ENCODE measurements at regions not wholly inside any gene's neighbourhood (a gene's known extent, or its start where the extent isn't known, plus 50 kb on each side); places are given as distances from the start of the nearest gene placed in this dataset.

GRCh38 chr9:115212832-115213231 is 94.9 kb upstream of the TNC start:
- H3K4me3 Mint-ChIP-seq (ENCODE audit: low read depth, unreplicated experiment) = no peak overlapping the region
- intact Hi-C loops (cut with micrococcal nuclease; ENCODE audit: unreplicated experiment) = no loop called here
- peaks cover 19% of the 10 kb centered on the region for H3K4me1 Mint-ChIP-seq (ENCODE audit: low read depth, unreplicated experiment)
- H3K36me3 Mint-ChIP-seq (ENCODE audit: insufficient read depth, unreplicated experiment) = no peaks in the 10 kb centered on the region
- no peaks in the 10 kb centered on the region for H3K27me3 Mint-ChIP-seq (ENCODE audit: unreplicated experiment)
- TF ChIP-seq, protein P1, sequence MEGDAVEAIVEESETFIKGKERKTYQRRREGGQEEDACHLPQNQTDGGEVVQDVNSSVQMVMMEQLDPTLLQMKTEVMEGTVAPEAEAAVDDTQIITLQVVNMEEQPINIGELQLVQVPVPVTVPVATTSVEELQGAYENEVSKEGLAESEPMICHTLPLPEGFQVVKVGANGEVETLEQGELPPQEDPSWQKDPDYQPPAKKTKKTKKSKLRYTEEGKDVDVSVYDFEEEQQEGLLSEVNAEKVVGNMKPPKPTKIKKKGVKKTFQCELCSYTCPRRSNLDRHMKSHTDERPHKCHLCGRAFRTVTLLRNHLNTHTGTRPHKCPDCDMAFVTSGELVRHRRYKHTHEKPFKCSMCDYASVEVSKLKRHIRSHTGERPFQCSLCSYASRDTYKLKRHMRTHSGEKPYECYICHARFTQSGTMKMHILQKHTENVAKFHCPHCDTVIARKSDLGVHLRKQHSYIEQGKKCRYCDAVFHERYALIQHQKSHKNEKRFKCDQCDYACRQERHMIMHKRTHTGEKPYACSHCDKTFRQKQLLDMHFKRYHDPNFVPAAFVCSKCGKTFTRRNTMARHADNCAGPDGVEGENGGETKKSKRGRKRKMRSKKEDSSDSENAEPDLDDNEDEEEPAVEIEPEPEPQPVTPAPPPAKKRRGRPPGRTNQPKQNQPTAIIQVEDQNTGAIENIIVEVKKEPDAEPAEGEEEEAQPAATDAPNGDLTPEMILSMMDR (IDR thresholded peaks at IDR 0.05; ENCODE audit: unreplicated experiment) = no peak
- H3K9me3 Mint-ChIP-seq (ENCODE audit: low read depth, unreplicated experiment) = no peaks in the 10 kb centered on the region
- DNase-seq = no peak
- CTCF ChIA-PET = no interaction called here
- BruUV-seq (replicated peaks) = no TSS peak
- no peak overlapping the region for H3K27ac Mint-ChIP-seq (ENCODE audit: unreplicated experiment)

- BruUV-seq (replicated peaks) = no TSS peak
- Mint-ChIP-seq H3K27ac (ENCODE audit: unreplicated experiment) (no peak overlapping the region), H3K9me3 (ENCODE audit: low read depth, unreplicated experiment) (no peaks in the 10 kb centered on the region), H3K4me3 (ENCODE audit: low read depth, unreplicated experiment) (no peak overlapping the region), H3K4me1 (ENCODE audit: low read depth, unreplicated experiment) (peaks cover 19% of the 10 kb centered on the region), H3K27me3 (ENCODE audit: unreplicated experiment) (no peaks in the 10 kb centered on the region), H3K36me3 (ENCODE audit: insufficient read depth, unreplicated experiment) (no peaks in the 10 kb centered on the region)
- CTCF ChIA-PET = interaction anchor here (0.7 to 0.9 kb wide), 2 partner anchors 187 to 560 kb away, joined by 3 read pairs; no protein-coding TSS in a partner anchor
- peak; percentile 3 for DNase-seq
- intact Hi-C loops (cut with micrococcal nuclease; ENCODE audit: unreplicated experiment) = no loop called here
- TF ChIP-seq, protein P1 (IDR thresholded peaks at IDR 0.05; ENCODE audit: unreplicated experiment) = no peak
Observed at GRCh38 chr9:115213818-115214334, 95.9 kb upstream of the TNC start.

GRCh38 chr9:115216873-115217272 is 98.9 kb upstream of the TNC start:
- H3K36me3 Mint-ChIP-seq (ENCODE audit: insufficient read depth, unreplicated experiment) = no peaks in the 10 kb centered on the region
- no peaks in the 10 kb centered on the region for H3K27me3 Mint-ChIP-seq (ENCODE audit: unreplicated experiment)
- CTCF ChIA-PET = no interaction called here
- no peak overlapping the region for H3K27ac Mint-ChIP-seq (ENCODE audit: unreplicated experiment)
- peaks cover 13% of the 10 kb centered on the region for H3K4me1 Mint-ChIP-seq (ENCODE audit: low read depth, unreplicated experiment)
- DNase-seq = no peak
- BruUV-seq (replicated peaks) = no TSS peak
- H3K9me3 Mint-ChIP-seq (ENCODE audit: low read depth, unreplicated experiment) = no peaks in the 10 kb centered on the region
- no peak overlapping the region for H3K4me3 Mint-ChIP-seq (ENCODE audit: low read depth, unreplicated experiment)
- TF ChIP-seq, protein P1 (IDR thresholded peaks at IDR 0.05; ENCODE audit: unreplicated experiment) = no peak
- intact Hi-C loops (cut with micrococcal nuclease; ENCODE audit: unreplicated experiment) = no loop called here

- H3K9me3 Mint-ChIP-seq (ENCODE audit: low read depth, unreplicated experiment) = no peaks in the 10 kb centered on the region
- H3K27ac Mint-ChIP-seq (ENCODE audit: unreplicated experiment) = no peak overlapping the region
- H3K4me3 Mint-ChIP-seq (ENCODE audit: low read depth, unreplicated experiment) = no peak overlapping the region
- no peak for DNase-seq
- H3K36me3 Mint-ChIP-seq (ENCODE audit: insufficient read depth, unreplicated experiment) = no peaks in the 10 kb centered on the region
- BruUV-seq (replicated peaks) = no TSS peak
- TF ChIP-seq, protein P1 (IDR thresholded peaks at IDR 0.05; ENCODE audit: unreplicated experiment) = no peak
- CTCF ChIA-PET = interaction anchor here (0.6 kb wide), 1 partner anchor 15 kb away, joined by 4 read pairs; no protein-coding TSS in a partner anchor
- peaks cover 8% of the 10 kb centered on the region for H3K4me1 Mint-ChIP-seq (ENCODE audit: low read depth, unreplicated experiment)
- no peaks in the 10 kb centered on the region for H3K27me3 Mint-ChIP-seq (ENCODE audit: unreplicated experiment)
- intact Hi-C loops (cut with micrococcal nuclease; ENCODE audit: unreplicated experiment) = no loop called here
Observed at GRCh38 chr9:115220319-115221005, 102.5 kb upstream of the TNC start.

All from Calu3 (cell line).